ENCODE measurements at regions not wholly inside any gene's neighbourhood (a gene's known extent, or its start where the extent isn't known, plus 50 kb on each side); places are given as distances from the start of the nearest gene placed in this dataset.

DNA sequence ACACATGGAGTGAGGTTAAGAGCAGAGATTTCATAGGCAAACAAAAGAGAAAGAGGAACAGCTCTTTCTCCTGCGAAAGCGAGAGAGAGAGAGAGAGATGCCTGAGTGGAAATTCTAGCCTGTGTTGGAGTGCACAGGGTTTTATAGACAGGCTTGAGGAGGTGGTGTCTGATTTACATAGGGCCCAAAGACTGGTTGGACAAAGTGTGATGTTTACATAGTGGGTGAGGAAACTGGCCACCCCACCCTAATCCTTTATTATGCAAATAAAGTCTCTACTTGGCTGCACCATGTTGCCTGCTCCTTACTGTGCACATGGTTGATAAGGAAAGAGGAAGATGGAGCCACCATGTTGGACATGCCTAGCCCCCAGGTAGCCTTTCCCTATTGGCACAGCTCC lies 967.8 kb upstream of the SORCS1 start:
- TF ChIP-seq, protein P1, sequence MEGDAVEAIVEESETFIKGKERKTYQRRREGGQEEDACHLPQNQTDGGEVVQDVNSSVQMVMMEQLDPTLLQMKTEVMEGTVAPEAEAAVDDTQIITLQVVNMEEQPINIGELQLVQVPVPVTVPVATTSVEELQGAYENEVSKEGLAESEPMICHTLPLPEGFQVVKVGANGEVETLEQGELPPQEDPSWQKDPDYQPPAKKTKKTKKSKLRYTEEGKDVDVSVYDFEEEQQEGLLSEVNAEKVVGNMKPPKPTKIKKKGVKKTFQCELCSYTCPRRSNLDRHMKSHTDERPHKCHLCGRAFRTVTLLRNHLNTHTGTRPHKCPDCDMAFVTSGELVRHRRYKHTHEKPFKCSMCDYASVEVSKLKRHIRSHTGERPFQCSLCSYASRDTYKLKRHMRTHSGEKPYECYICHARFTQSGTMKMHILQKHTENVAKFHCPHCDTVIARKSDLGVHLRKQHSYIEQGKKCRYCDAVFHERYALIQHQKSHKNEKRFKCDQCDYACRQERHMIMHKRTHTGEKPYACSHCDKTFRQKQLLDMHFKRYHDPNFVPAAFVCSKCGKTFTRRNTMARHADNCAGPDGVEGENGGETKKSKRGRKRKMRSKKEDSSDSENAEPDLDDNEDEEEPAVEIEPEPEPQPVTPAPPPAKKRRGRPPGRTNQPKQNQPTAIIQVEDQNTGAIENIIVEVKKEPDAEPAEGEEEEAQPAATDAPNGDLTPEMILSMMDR (IDR thresholded peaks at IDR 0.05; ENCODE audit: borderline replicate concordance, insufficient read depth, low read depth, low read length) = no peak
- no peak overlapping the region for H3K4me3 ChIP-seq (ENCODE audit: low read depth, low read length)

DNA sequence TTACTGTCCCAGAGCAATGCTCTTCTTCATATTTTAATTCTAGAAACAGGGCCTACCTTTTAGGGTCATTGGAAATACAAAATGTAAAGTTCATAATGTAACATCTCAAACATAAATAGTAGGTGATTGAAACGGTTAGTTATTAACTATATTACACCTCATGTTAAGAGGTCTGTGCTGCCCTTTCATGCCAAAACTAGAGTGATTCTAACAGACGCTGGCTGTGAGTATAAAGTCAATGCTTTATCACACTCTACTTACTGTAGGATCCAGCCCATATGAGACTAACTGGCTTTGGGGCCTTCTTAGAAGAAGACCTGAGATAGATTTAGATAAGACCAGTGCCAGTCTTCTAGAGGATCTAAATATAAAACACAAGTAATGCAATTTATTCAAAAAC lies 966.1 kb upstream of the SORCS1 start:
- H3K4me3 ChIP-seq (ENCODE audit: low read depth, low read length) = no peak overlapping the region
- TF ChIP-seq, protein P1 (IDR thresholded peaks at IDR 0.05; ENCODE audit: borderline replicate concordance, insufficient read depth, low read depth, low read length) = no peak

GRCh38 chr10:108112218-108112617 lies 947.7 kb upstream of the SORCS1 start:
- TF ChIP-seq, protein P1 (IDR thresholded peaks at IDR 0.05; ENCODE audit: borderline replicate concordance, insufficient read depth, low read depth, low read length) = peak; percentile 5; the same call in 1 of the 2 replicates
- no peak overlapping the region for H3K4me3 ChIP-seq (ENCODE audit: low read depth, low read length)

DNA sequence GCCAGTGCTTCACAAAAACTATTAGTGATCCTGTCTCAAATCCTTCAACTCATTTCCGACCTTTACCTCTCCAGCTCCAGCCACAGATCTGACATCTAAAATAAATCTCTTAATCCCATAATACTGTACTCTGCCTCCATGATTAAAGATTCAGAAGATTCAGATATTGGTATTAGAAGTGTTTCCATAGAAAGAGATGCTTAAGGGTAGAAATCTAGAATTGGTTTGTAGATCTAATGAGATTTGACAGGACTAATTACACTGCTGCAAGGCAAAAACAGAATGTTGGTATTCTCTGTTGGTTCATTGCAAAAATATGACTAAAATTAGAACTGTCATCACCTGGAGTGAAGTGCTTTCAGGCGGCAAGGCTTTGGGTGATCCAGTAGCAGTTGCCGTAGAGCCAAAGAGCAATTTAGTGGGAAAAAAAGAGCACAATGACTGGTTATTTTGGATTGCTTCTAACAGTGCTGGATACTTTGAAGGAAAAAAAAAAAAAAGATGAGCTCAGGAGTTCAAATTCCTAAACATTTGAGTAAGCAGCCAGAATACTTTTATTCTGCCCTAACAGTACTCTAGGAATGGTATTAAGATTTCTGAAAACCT lies 940.1 kb upstream of the SORCS1 start:
- H3K4me3 ChIP-seq (ENCODE audit: low read depth, low read length) = no peak overlapping the region
- TF ChIP-seq, protein P1 (IDR thresholded peaks at IDR 0.05; ENCODE audit: borderline replicate concordance, insufficient read depth, low read depth, low read length) = no peak

GRCh38 chr10:108097258-108097657 lies 932.8 kb upstream of the SORCS1 start:
- no peak overlapping the region for H3K4me3 ChIP-seq (ENCODE audit: low read depth, low read length)
- TF ChIP-seq, protein P1 (IDR thresholded peaks at IDR 0.05; ENCODE audit: borderline replicate concordance, insufficient read depth, low read depth, low read length) = no peak

DNA sequence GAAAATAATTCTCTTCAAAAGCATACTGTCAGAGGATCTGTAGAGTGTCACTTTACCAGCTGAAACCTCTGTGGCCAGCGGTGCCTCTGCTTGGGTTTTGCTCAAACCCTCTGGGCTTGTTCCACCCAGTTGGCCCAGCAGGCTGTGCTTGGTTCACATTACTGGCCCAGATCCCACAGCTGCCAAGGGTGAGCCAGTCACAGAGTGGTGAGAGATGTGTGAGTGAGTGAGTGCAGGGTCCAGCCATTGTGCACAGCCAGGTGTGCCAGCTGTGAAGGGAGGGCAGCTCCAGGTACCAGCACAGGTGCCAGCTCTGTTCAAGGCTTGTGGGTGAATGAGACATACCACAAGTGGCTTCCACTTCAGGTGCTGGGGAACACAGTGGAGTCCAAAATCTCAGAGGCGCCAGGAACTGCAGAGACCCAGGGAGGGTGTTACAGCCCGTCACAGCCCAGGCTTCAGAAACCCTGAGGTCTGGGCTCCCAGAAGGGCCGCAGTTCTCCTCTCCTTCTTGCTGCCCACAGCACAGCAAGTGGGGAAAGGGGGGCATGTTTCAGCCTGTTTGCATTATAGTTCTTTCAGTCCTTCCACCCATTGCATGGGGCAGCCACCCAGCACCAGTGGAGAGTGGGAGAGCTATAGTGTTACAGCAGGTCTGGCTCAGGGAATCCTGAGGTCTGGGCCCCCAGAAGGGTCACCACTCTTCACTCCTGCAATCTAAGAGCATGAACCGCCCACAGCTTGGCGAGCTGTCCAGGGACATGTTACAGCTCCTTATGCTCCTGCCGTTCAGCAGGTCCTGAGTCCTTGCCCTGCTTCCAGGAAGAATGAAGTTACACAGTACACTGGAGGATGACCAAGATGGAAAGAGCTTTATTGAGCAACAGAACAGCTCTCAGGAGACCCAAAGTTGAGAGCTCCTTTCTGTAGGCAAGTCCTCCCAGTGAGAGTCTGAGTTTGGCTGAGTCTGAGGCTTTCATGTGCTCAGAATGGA lies 931.7 kb upstream of the SORCS1 start:
- TF ChIP-seq, protein P1 (IDR thresholded peaks at IDR 0.05; ENCODE audit: borderline replicate concordance, insufficient read depth, low read depth, low read length) = no peak
- no peak overlapping the region for H3K4me3 ChIP-seq (ENCODE audit: low read depth, low read length)
